Ectodermal cell (in vitro differentiated cells): ENCODE measurements at regions not wholly inside any gene's neighbourhood (a gene's known extent, or its start where the extent isn't known, plus 50 kb on each side); places are given as distances from the start of the nearest gene placed in this dataset.

Experiments used
- H3K27ac ChIP-seq: 2 replicates; pipeline ENCODE4 v1.7.0; 2013; ENCODE audit warnings: mild to moderate bottlenecking, low read depth, low read length; ENCODE audit not compliant: insufficient read depth, poor library complexity, severe bottlenecking
- H3K27me3 ChIP-seq: 2 replicates; pipeline ENCODE4 v1.7.0; 2013; ENCODE audit warnings: mild to moderate bottlenecking, low read length; ENCODE audit not compliant: insufficient read depth, control insufficient read depth, poor library complexity, severe bottlenecking
- H3K36me3 ChIP-seq: one replicate; pipeline ENCODE4 v1.7.0; 2013; ENCODE audit warnings: low read length; ENCODE audit not compliant: control insufficient read depth, insufficient read depth
- H3K4me1 ChIP-seq: one replicate; pipeline ENCODE4 v1.7.0; 2013; ENCODE audit warnings: low read length; ENCODE audit not compliant: control insufficient read depth, insufficient read depth
- H3K4me3 ChIP-seq: 2 replicates; pipeline ENCODE4 v1.7.0; 2013; ENCODE audit warnings: low read depth, low read length, control low read depth; ENCODE audit not compliant: insufficient read depth
- H3K9me3 ChIP-seq: 2 replicates; pipeline ENCODE4 v1.7.0; 2013; ENCODE audit warnings: mild to moderate bottlenecking, low read length, moderate library complexity; ENCODE audit not compliant: control insufficient read depth
- WGBS, 2 experiments: methylation state at CpG; one replicate each; pipeline ENCODE4 v1.1.7; 2013; ENCODE audit warnings: missing lambda C conversion rate in 2 of 2; 5-methylcytosine and 5-hydroxymethylcytosine counted together

GRCh38 chr4:100086766-100087431 is 103.4 kb downstream of the DDIT4L start:
- 75 to 76% methylated on average over 6 of the region's 6 CpGs for WGBS, 2 experiments
- no peak overlapping the region for H3K4me3 ChIP-seq

GRCh38 chr4:100084892-100085291 is 105.4 kb downstream of the DDIT4L start:
- no peaks in the 10 kb centered on the region for H3K4me1 ChIP-seq
- WGBS, 2 experiments: 91 to 100% methylated on average over 1 of the region's 1 CpG
- no peaks in the 10 kb centered on the region for H3K27me3 ChIP-seq
- no peak overlapping the region for H3K27ac ChIP-seq
- H3K4me3 ChIP-seq: no peak overlapping the region
- H3K36me3 ChIP-seq: no peaks in the 10 kb centered on the region
- no peaks in the 10 kb centered on the region for H3K9me3 ChIP-seq

More at GRCh38 chr4:100086766-100087431, 103.4 kb downstream of the DDIT4L start:
- H3K27me3 ChIP-seq: no peaks in the 10 kb centered on the region
- H3K36me3 ChIP-seq: no peaks in the 10 kb centered on the region
- H3K4me1 ChIP-seq: no peaks in the 10 kb centered on the region
- H3K27ac ChIP-seq: no peak overlapping the region
- no peaks in the 10 kb centered on the region for H3K9me3 ChIP-seq

- H3K27me3 ChIP-seq: no peaks in the 10 kb centered on the region
- H3K4me3 ChIP-seq: no peak overlapping the region
- no peaks in the 10 kb centered on the region for H3K36me3 ChIP-seq
- H3K4me1 ChIP-seq: no peaks in the 10 kb centered on the region
- H3K9me3 ChIP-seq: no peaks in the 10 kb centered on the region
- no peak overlapping the region for H3K27ac ChIP-seq
Observed at GRCh38 chr4:100083289-100083688, 107.0 kb downstream of the DDIT4L start.

GRCh38 chr4:100082852-100083251 is 107.4 kb downstream of the DDIT4L start:
- Histone ChIP-seq H3K9me3 (no peaks in the 10 kb centered on the region), H3K4me1 (no peaks in the 10 kb centered on the region), H3K27me3 (no peaks in the 10 kb centered on the region), H3K36me3 (no peaks in the 10 kb centered on the region), H3K4me3 (no peak overlapping the region), H3K27ac (no peak overlapping the region)
- no CpG with 5 or more reads among the region's 1 CpG for WGBS, 2 experiments

- Histone ChIP-seq H3K27me3 (no peaks in the 10 kb centered on the region), H3K9me3 (no peaks in the 10 kb centered on the region), H3K4me3 (no peak overlapping the region), H3K4me1 (no peaks in the 10 kb centered on the region), H3K36me3 (no peaks in the 10 kb centered on the region), H3K27ac (no peak overlapping the region)
- WGBS, 2 experiments: 87 to 88% methylated on average over 1 of the region's 1 CpG
Observed at GRCh38 chr4:100081491-100081890, 108.8 kb downstream of the DDIT4L start.

- Histone ChIP-seq H3K27ac (no peak overlapping the region), H3K4me1 (no peaks in the 10 kb centered on the region), H3K9me3 (no peaks in the 10 kb centered on the region), H3K27me3 (no peaks in the 10 kb centered on the region), H3K4me3 (no peak overlapping the region), H3K36me3 (no peaks in the 10 kb centered on the region)
- 59 to 64% methylated on average over 3 of the region's 3 CpGs for WGBS, 2 experiments
Observed at GRCh38 chr4:100079264-100079663, 111.0 kb downstream of the DDIT4L start.

- H3K27me3 ChIP-seq: no peaks in the 10 kb centered on the region
- no peak overlapping the region for H3K27ac ChIP-seq
- H3K36me3 ChIP-seq: no peaks in the 10 kb centered on the region
- H3K4me3 ChIP-seq: no peak overlapping the region
- no peaks in the 10 kb centered on the region for H3K4me1 ChIP-seq
- no peaks in the 10 kb centered on the region for H3K9me3 ChIP-seq
Observed at GRCh38 chr4:100076753-100077152, 113.5 kb downstream of the DDIT4L start.

GRCh38 chr4:100075486-100076270 is 114.6 kb downstream of the DDIT4L start:
- WGBS, 2 experiments: 93 to 96% methylated on average over 2 of the region's 2 CpGs
- Histone ChIP-seq H3K27me3 (no peaks in the 10 kb centered on the region), H3K4me3 (no peak overlapping the region), H3K9me3 (no peaks in the 10 kb centered on the region), H3K36me3 (no peaks in the 10 kb centered on the region), H3K27ac (no peak overlapping the region), H3K4me1 (no peaks in the 10 kb centered on the region)

- H3K36me3 ChIP-seq: no peaks in the 10 kb centered on the region
- no peaks in the 10 kb centered on the region for H3K9me3 ChIP-seq
- H3K4me1 ChIP-seq: no peaks in the 10 kb centered on the region
- H3K27me3 ChIP-seq: no peaks in the 10 kb centered on the region
- H3K4me3 ChIP-seq: no peak overlapping the region
- H3K27ac ChIP-seq: no peak overlapping the region
Observed at GRCh38 chr4:100075056-100075455, 115.2 kb downstream of the DDIT4L start.

GRCh38 chr4:100071506-100071905 is 118.8 kb downstream of the DDIT4L start:
- WGBS, 2 experiments: 84 to 89% methylated on average over 3 of the region's 3 CpGs
- Histone ChIP-seq H3K27ac (no peak overlapping the region), H3K9me3 (no peaks in the 10 kb centered on the region), H3K36me3 (no peaks in the 10 kb centered on the region), H3K4me1 (no peaks in the 10 kb centered on the region), H3K27me3 (no peaks in the 10 kb centered on the region), H3K4me3 (no peak overlapping the region)
